Esophagus muscularis mucosa (tissue), 4 donors: ENCODE measurements at regions not wholly inside any gene's neighbourhood (a gene's known extent, or its start where the extent isn't known, plus 50 kb on each side); places are given as distances from the start of the nearest gene placed in this dataset.
A peak's percentile ranks its signal among the peaks of the same experiment; 100 is the strongest.

ENCODE experiments used
- DNase-seq: peaks from one replicate; pipeline ENCODE4 v3.0.0-alpha.2; 2017; ENCODE audit errors: extremely low spot score
- H3K27ac ChIP-seq, 4 donors: fragments of 200-600 bp; sonication (generic); replicated peaks in 1 of 4; 1 replicate in 3 of 4; 2 replicates in 1 of 4; pipeline ENCODE4 v1.5.1; 2016 to 2019; ENCODE audit warnings: mild to moderate bottlenecking in 1 of 4
- H3K27me3 ChIP-seq, 4 donors: fragments of 200-600 bp; sonication (generic); one replicate each; pipeline versions ENCODE4 v1.5.1 to v1.6.0; 2016 to 2019
- H3K36me3 ChIP-seq, 4 donors: fragments of 200-600 bp; sonication (generic); one replicate each; pipeline ENCODE4 v1.5.1; 2016 to 2019
- H3K4me1 ChIP-seq, 4 donors: fragments of 200-600 bp; sonication (generic); one replicate each; pipeline ENCODE4 v1.5.1; 2016 to 2019
- H3K4me3 ChIP-seq, 4 donors: fragments of 200-600 bp; sonication (generic); 1 replicate in 2 of 4; 2 replicates in 2 of 4; pipeline ENCODE4 v1.5.1; 2016 to 2019; ENCODE audit warnings: mild to moderate bottlenecking in 4 of 4, moderate library complexity in 1 of 4
- H3K9me3 ChIP-seq, 4 donors: fragments of 200-600 bp; sonication (generic); 1 replicate in 3 of 4; 2 replicates in 1 of 4; pipeline ENCODE4 v1.5.1; 2016 to 2019
- EP300 ChIP-seq: sonication (generic); formaldehyde crosslinking; IDR thresholded peaks from one replicate; pipeline ENCODE4 v1.6.1; 2017; ENCODE audit warnings: antibody characterized with exemption
- POLR2A ChIP-seq: fragments of 450-650 bp; IDR thresholded peaks from one replicate; pipeline ENCODE4 v1.6.1; 2017; ENCODE audit warnings: antibody characterized with exemption, moderate library complexity, mild to moderate bottlenecking, low read depth
- POLR2AphosphoS5 ChIP-seq, 2 donors: sonication (generic); formaldehyde crosslinking; IDR thresholded peaks; one replicate each; pipeline ENCODE4 v1.6.1; 2017; ENCODE audit warnings: antibody characterized with exemption in 2 of 2
- WGBS: methylation state at CpG from one replicate; pipeline ENCODE4 v1.1.5; 2018; 5-methylcytosine and 5-hydroxymethylcytosine counted together
- intact Hi-C: fragments of 100-400 bp; cut with DNase I; formaldehyde crosslinking; loops from one replicate; pipeline ENCODE4 v1.15.1; 2023
- TF ChIP-seq, protein P1 (sequence below), 3 experiments: fragments of 200-600 bp in 2 of 3; fragments of 450-650 bp in 1 of 3; sonication (generic) in 2 of 3; IDR thresholded peaks; one replicate each; pipeline ENCODE4 v1.5.1; 2017 to 2019; ENCODE audit warnings: antibody characterized with exemption in 3 of 3, mild to moderate bottlenecking in 2 of 3, moderate library complexity in 1 of 3

DNA sequence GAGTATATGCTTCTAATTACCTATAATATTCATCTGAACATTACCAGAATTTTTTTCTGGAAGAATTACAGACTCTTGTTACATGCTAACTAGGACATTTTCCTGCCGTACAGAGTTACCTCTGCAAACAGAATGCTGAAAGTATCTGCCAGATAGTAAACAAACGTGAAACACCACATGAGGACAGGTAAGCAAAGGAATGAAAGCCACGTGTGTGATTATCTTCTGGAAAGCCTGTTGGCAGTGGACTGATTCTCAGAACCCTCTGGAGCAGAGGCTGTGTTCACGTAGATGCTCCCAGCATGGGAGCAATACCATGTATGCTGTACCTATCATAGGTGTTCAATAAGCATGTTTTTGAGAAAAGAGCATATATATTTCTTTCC, 472.6 kb downstream of the ENC1 start:
- H3K4me3 ChIP-seq, result no peak overlapping the region
- WGBS, result 74% methylated on average over 4 of the region's 4 CpGs
- TF ChIP-seq POLR2A (no peak), POLR2AphosphoS5 (IDR thresholded peaks at IDR 0.05) (no peak), EP300 (no peak)
- TF ChIP-seq, protein P1, sequence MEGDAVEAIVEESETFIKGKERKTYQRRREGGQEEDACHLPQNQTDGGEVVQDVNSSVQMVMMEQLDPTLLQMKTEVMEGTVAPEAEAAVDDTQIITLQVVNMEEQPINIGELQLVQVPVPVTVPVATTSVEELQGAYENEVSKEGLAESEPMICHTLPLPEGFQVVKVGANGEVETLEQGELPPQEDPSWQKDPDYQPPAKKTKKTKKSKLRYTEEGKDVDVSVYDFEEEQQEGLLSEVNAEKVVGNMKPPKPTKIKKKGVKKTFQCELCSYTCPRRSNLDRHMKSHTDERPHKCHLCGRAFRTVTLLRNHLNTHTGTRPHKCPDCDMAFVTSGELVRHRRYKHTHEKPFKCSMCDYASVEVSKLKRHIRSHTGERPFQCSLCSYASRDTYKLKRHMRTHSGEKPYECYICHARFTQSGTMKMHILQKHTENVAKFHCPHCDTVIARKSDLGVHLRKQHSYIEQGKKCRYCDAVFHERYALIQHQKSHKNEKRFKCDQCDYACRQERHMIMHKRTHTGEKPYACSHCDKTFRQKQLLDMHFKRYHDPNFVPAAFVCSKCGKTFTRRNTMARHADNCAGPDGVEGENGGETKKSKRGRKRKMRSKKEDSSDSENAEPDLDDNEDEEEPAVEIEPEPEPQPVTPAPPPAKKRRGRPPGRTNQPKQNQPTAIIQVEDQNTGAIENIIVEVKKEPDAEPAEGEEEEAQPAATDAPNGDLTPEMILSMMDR (IDR thresholded peaks at IDR 0.05), result no peak
- H3K9me3 ChIP-seq, result no peaks in the 10 kb centered on the region
- H3K27ac ChIP-seq, result no peak overlapping the region
- no peaks in the 10 kb centered on the region for H3K27me3 ChIP-seq
- H3K36me3 ChIP-seq, result no peaks in the 10 kb centered on the region
- H3K4me1 ChIP-seq, result peaks cover 11 to 29% (median 18%) of the 10 kb centered on the region in 4 donors
- intact Hi-C loops, result no loop called here
- DNase-seq, result no peak

DNA sequence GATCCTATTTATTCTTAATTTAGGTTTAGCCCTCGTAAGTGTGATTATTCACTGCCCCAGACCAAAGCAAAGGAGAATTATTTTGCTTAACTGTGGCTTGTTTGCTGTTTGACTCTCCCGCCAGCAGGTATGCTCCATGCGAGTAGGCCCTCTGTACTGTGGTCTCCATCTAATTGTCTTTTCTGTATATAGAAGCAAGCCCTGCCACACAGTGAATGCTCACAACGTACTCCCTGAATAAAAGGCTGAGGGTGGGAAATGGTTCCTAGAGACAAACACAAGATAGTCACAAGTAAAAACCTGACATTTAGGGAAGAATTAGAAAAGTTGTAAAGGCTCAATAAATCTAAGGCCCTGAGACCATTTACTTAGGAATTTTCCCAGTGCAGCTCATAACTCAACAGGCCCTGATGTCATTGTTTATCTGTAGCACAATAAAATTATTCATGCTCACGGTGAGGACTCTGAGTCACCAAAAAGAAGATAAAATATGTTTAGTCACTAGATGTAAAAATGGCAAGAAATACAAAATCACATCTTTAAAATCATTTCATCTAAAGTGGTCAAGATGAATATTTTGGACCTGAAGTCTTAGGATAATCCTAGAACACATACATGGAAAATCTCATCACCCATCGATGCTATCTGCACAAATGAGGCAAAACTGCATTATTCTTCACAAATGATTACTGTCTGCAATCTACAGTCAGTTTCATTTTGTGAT, 473.2 kb downstream of the ENC1 start:
- H3K4me3 ChIP-seq, result no peak overlapping the region
- H3K36me3 ChIP-seq, result no peaks in the 10 kb centered on the region
- 68% methylated on average over 6 of the region's 6 CpGs for WGBS
- TF ChIP-seq EP300, result no peak
- TF ChIP-seq POLR2AphosphoS5 (IDR thresholded peaks at IDR 0.05), result peak in 1 of 2 donors; percentile 15
- no peak for TF ChIP-seq POLR2A
- TF ChIP-seq, protein P1 (IDR thresholded peaks at IDR 0.05), result no peak
- peak overlapping the region in 3 of 4 donors; percentile 29 to 53 (median 45) for H3K27ac ChIP-seq
- no peaks in the 10 kb centered on the region for H3K27me3 ChIP-seq
- intact Hi-C loops, result no loop called here
- no peaks in the 10 kb centered on the region for H3K9me3 ChIP-seq
- peaks cover 11 to 29% (median 18%) of the 10 kb centered on the region in 4 donors for H3K4me1 ChIP-seq
- no peak for DNase-seq

DNA sequence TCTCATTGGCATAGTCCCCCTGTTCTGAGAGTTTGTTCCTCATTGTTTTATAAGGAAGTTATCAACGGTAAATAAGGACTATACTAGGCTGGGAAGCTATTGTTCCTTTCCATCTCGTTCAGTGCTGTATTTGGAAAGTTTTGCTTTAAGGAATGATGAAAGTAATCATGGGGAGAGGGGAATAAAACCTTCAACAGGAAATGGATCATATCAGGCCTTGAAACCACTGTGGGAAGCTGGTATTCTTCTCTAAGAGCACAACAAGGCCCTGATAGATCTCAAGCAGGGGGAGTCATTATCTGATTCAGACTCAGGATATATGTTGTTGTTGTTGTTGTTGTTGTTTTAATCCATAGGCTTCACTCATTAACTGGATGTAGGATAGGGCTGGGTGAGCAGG, 474.5 kb downstream of the ENC1 start:
- intact Hi-C loops, result no loop called here
- H3K36me3 ChIP-seq, result no peaks in the 10 kb centered on the region
- H3K4me3 ChIP-seq, result no peak overlapping the region
- no peak overlapping the region for H3K27ac ChIP-seq
- no peak for TF ChIP-seq EP300
- TF ChIP-seq, protein P1 (IDR thresholded peaks at IDR 0.05), result no peak
- no peak for TF ChIP-seq POLR2A
- no peak for TF ChIP-seq POLR2AphosphoS5 (IDR thresholded peaks at IDR 0.05)
- 51% methylated on average over 2 of the region's 2 CpGs for WGBS
- no peak for DNase-seq
- no peaks in the 10 kb centered on the region for H3K27me3 ChIP-seq
- no peaks in the 10 kb centered on the region for H3K9me3 ChIP-seq
- peaks cover 11 to 29% (median 18%) of the 10 kb centered on the region in 4 donors for H3K4me1 ChIP-seq

DNA sequence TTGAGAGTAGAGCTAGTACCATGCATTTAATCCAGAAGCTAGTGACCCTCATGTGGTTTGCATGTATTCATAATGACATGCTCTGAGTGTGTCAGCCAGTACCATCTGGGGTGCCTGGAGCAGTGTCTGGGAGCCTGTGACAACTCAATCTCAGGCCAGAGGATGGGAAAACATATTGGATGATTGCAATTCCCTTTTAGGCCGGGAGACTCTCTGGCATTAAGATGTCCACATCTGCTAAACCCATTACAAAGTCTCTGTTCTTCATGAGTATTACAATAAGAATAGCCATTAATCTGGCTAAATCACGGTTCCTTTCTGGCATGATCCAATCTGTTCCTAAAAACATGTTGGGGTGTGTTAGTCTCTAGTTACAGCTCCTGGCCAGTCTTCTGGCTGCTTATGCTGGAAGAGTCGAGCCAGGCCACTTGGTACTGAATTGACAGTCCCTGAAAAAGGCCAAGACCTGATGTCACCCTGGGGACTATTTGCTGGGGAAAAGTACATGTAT, 475.7 kb downstream of the ENC1 start:
- no peak for DNase-seq
- H3K4me1 ChIP-seq, result peaks cover 11 to 29% (median 18%) of the 10 kb centered on the region in 4 donors
- H3K27ac ChIP-seq, result no peak overlapping the region
- no peaks in the 10 kb centered on the region for H3K27me3 ChIP-seq
- 79% methylated on average over 3 of the region's 3 CpGs for WGBS
- H3K4me3 ChIP-seq, result no peak overlapping the region
- H3K36me3 ChIP-seq, result no peaks in the 10 kb centered on the region
- TF ChIP-seq EP300 (no peak), POLR2A (no peak), POLR2AphosphoS5 (IDR thresholded peaks at IDR 0.05) (no peak)
- TF ChIP-seq, protein P1 (IDR thresholded peaks at IDR 0.05), result no peak
- H3K9me3 ChIP-seq, result no peaks in the 10 kb centered on the region
- intact Hi-C loops, result no loop called here

DNA sequence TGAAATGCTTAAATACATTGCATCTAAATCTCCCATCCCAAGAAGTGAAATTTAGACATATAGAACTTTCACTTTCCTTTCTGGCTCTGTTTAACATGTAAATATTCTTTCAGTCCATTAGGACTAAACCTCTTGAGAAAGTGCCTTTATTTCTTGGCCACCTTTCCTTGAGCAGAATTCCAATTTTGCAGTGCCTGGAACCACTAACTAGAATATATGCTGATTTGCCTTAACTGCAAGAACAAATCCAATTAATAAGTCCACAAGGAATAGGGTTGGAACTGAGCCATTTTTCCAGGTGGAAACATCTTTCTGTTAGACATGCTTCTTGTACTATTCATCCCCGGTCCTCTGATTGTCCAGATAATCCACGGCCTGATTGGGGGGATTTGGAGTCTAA, 478.0 kb downstream of the ENC1 start:
- Histone ChIP-seq H3K36me3 (no peaks in the 10 kb centered on the region), H3K4me3 (no peak overlapping the region), H3K9me3 (no peaks in the 10 kb centered on the region), H3K27ac (no peak overlapping the region), H3K27me3 (no peaks in the 10 kb centered on the region), H3K4me1 (peaks cover 11 to 16% (median 13%) of the 10 kb centered on the region in 4 donors)
- WGBS, result 78% methylated on average over 2 of the region's 2 CpGs
- DNase-seq, result no peak
- intact Hi-C loops, result no loop called here
- TF ChIP-seq EP300 (no peak), POLR2A (no peak), POLR2AphosphoS5 (IDR thresholded peaks at IDR 0.05) (no peak)
- TF ChIP-seq, protein P1 (IDR thresholded peaks at IDR 0.05), result no peak
